Loucy (cell line): ENCODE measurements at regions not wholly inside any gene's neighbourhood (a gene's known extent, or its start where the extent isn't known, plus 50 kb on each side); places are given as distances from the start of the nearest gene placed in this dataset.

Experiments used
- H2AFZ ChIP-seq: fragments of 200-600 bp; sonication (generic); 2 replicates; pipeline ENCODE4 v1.6.0; 2016; ENCODE audit warnings: antibody characterized with exemption, mild to moderate bottlenecking, low read length, moderate library complexity
- H3F3A ChIP-seq: fragments of 200-600 bp; 2 replicates; pipeline ENCODE4 v1.6.0; 2016; ENCODE audit warnings: antibody characterized with exemption, low read depth, mild to moderate bottlenecking
- H3K27me3 ChIP-seq: fragments of 200-600 bp; sonication (generic); 2 replicates; pipeline ENCODE4 v1.6.1; 2014; ENCODE audit warnings: low read length, mild to moderate bottlenecking; ENCODE audit not compliant: insufficient read depth, poor library complexity, severe bottlenecking
- H3K36me3 ChIP-seq: fragments of 200-600 bp; sonication (generic); 2 replicates; pipeline ENCODE4 v1.6.1; 2016; ENCODE audit warnings: low read length; ENCODE audit not compliant: insufficient read depth
- H3K4me1 ChIP-seq: fragments of 200-600 bp; sonication (generic); 2 replicates; pipeline ENCODE4 v1.5.1; 2014; ENCODE audit warnings: low read length, mild to moderate bottlenecking; ENCODE audit not compliant: insufficient read depth, poor library complexity, severe bottlenecking
- H3K4me2 ChIP-seq: fragments of 200-600 bp; sonication (generic); 2 replicates; pipeline ENCODE4 v1.6.0; 2014; ENCODE audit warnings: antibody characterized with exemption, low read length, low read depth, mild to moderate bottlenecking; ENCODE audit not compliant: poor library complexity, severe bottlenecking
- H3K4me3 ChIP-seq: fragments of 200-600 bp; sonication (generic); 2 replicates; pipeline ENCODE4 v1.5.1; 2014; ENCODE audit warnings: low read length, mild to moderate bottlenecking, mixed read lengths; ENCODE audit not compliant: poor library complexity, severe bottlenecking
- H3K79me2 ChIP-seq: fragments of 200-600 bp; sonication (generic); 2 replicates; pipeline ENCODE4 v1.6.1; 2014; ENCODE audit warnings: low read length; ENCODE audit not compliant: insufficient read depth
- H3K9ac ChIP-seq: fragments of 200-600 bp; sonication (generic); 2 replicates; pipeline ENCODE4 v1.6.0; 2014; ENCODE audit warnings: mild to moderate bottlenecking, low read depth, low read length, moderate library complexity; ENCODE audit not compliant: poor library complexity, severe bottlenecking
- H3K9me2 ChIP-seq: fragments of 200-600 bp; sonication (generic); replicated peaks from 2 replicates; pipeline ENCODE4 v1.6.1; 2016; ENCODE audit warnings: low read depth, low read length, mixed read lengths
- H3K9me3 ChIP-seq: fragments of 200-600 bp; sonication (generic); 2 replicates; pipeline ENCODE4 v1.6.1; 2014; ENCODE audit warnings: mild to moderate bottlenecking, antibody characterized with exemption, low read length, low read depth; ENCODE audit not compliant: insufficient read depth
- H4K20me1 ChIP-seq: fragments of 200-600 bp; sonication (generic); 2 replicates; pipeline ENCODE4 v1.6.0; 2014; ENCODE audit warnings: antibody characterized with exemption, low read length, mild to moderate bottlenecking; ENCODE audit not compliant: insufficient read depth, poor library complexity, severe bottlenecking
- CTCF ChIP-seq: fragments of 200-600 bp; sonication (generic); conservative IDR thresholded peaks from 2 replicates; pipeline ENCODE4 v1.5.1; 2014; ENCODE audit warnings: mild to moderate bottlenecking, antibody characterized with exemption, low read length
- EZH2phosphoT487 ChIP-seq: fragments of 200-600 bp; IDR thresholded peaks from 2 replicates; pipeline ENCODE4 v1.6.1; 2018; ENCODE audit warnings: antibody characterized with exemption, mild to moderate bottlenecking, moderate library complexity, borderline replicate concordance

- Histone ChIP-seq H3K4me2 (no peak overlapping the region), H3K4me1 (no peaks in the 10 kb centered on the region), H3K4me3 (no peak overlapping the region), H3K79me2 (no peaks in the 10 kb centered on the region), H3K9me3 (no peaks in the 10 kb centered on the region), H3F3A (no peaks in the 10 kb centered on the region), H3K9ac (no peak overlapping the region), H3K36me3 (no peaks in the 10 kb centered on the region), H2AFZ (no peak overlapping the region), H3K27me3 (no peaks in the 10 kb centered on the region), H3K9me2 (no peaks in the 10 kb centered on the region), H4K20me1 (no peaks in the 10 kb centered on the region)
- TF ChIP-seq CTCF (no peak), EZH2phosphoT487 (no peak)
These were observed 352.5 kb downstream of the CDH26 start for GRCh38 chr20:60310560-60311349.

GRCh38 chr20:60313191-60313590, 355.0 kb downstream of the CDH26 start:
- H3K79me2 ChIP-seq = no peaks in the 10 kb centered on the region
- H3K4me3 ChIP-seq = no peak overlapping the region
- H3K9me2 ChIP-seq = no peaks in the 10 kb centered on the region
- H3K9me3 ChIP-seq = no peaks in the 10 kb centered on the region
- no peaks in the 10 kb centered on the region for H3F3A ChIP-seq
- no peak overlapping the region for H3K4me2 ChIP-seq
- no peaks in the 10 kb centered on the region for H4K20me1 ChIP-seq
- H3K9ac ChIP-seq = no peak overlapping the region
- no peak overlapping the region for H2AFZ ChIP-seq
- no peaks in the 10 kb centered on the region for H3K36me3 ChIP-seq
- no peak for TF ChIP-seq CTCF
- no peak for TF ChIP-seq EZH2phosphoT487
- H3K4me1 ChIP-seq = peaks cover 7% of the 10 kb centered on the region
- no peaks in the 10 kb centered on the region for H3K27me3 ChIP-seq

GRCh38 chr20:60313614-60314013, 355.4 kb downstream of the CDH26 start:
- no peak overlapping the region for H3K9ac ChIP-seq
- H3F3A ChIP-seq = no peaks in the 10 kb centered on the region
- no peaks in the 10 kb centered on the region for H3K27me3 ChIP-seq
- no peak overlapping the region for H3K4me3 ChIP-seq
- no peaks in the 10 kb centered on the region for H3K79me2 ChIP-seq
- no peaks in the 10 kb centered on the region for H3K9me2 ChIP-seq
- H2AFZ ChIP-seq = no peak overlapping the region
- TF ChIP-seq CTCF = no peak
- TF ChIP-seq EZH2phosphoT487 = no peak
- no peaks in the 10 kb centered on the region for H3K9me3 ChIP-seq
- H3K4me1 ChIP-seq = peaks cover 7% of the 10 kb centered on the region
- H3K36me3 ChIP-seq = no peaks in the 10 kb centered on the region
- H4K20me1 ChIP-seq = no peaks in the 10 kb centered on the region
- H3K4me2 ChIP-seq = no peak overlapping the region
